ENCODE measurements at regions not wholly inside any gene's neighbourhood (a gene's known extent, or its start where the extent isn't known, plus 50 kb on each side); places are given as distances from the start of the nearest gene placed in this dataset.

- DNase-seq (ENCODE audit: low read depth in 1 of 2, low spot score in 1 of 2) = no peak
- in situ Hi-C loops (cut with HindIII; ENCODE audit: low pct_unique_long_range_greater_than_20kb, low sequenced_read_pairs) = no loop called here
- TF ChIP-seq JUND (IDR thresholded peaks at IDR 0.05; ENCODE audit: low read depth) = no peak
These were observed 128.9 kb downstream of the NXNL2 start for GRCh38 chr9:88663771-88664419.

DNA sequence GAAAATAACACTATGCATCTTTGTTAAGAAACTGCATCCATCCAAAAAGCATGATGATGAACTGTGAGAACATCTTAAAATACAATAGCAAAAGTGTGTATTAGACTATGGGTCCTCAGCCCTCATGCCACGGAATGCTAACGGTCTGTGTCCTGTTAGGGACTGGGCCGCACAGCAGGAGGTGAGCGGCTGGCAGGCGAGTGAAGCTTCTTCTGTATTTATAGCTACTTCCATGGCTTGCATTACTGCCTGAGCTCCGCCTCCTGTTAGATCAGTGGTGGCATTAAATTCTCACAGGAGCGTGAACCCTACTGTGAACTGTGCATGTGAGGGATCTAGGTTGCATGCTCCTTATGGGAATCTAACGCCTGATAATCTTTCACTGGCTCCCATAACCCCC lies 129.8 kb downstream of the NXNL2 start:
- no peak for DNase-seq (ENCODE audit: low read depth in 1 of 2, low spot score in 1 of 2)
- TF ChIP-seq JUND (IDR thresholded peaks at IDR 0.05; ENCODE audit: low read depth) = no peak
- in situ Hi-C loops (cut with HindIII; ENCODE audit: low pct_unique_long_range_greater_than_20kb, low sequenced_read_pairs) = no loop called here

GRCh38 chr9:88672874-88673689 lies 138.1 kb downstream of the NXNL2 start:
- no peak for TF ChIP-seq JUND (IDR thresholded peaks at IDR 0.05; ENCODE audit: low read depth)
- DNase-seq (ENCODE audit: low read depth in 1 of 2, low spot score in 1 of 2) = peak in 1 of 2 experiments; percentile 9
- in situ Hi-C loops (cut with HindIII; ENCODE audit: low pct_unique_long_range_greater_than_20kb, low sequenced_read_pairs) = no loop called here

GRCh38 chr9:88673886-88674285 lies 138.9 kb downstream of the NXNL2 start:
- in situ Hi-C loops (cut with HindIII; ENCODE audit: low pct_unique_long_range_greater_than_20kb, low sequenced_read_pairs) = no loop called here
- no peak for DNase-seq (ENCODE audit: low read depth in 1 of 2, low spot score in 1 of 2)
- no peak for TF ChIP-seq JUND (IDR thresholded peaks at IDR 0.05; ENCODE audit: low read depth)

- no peak for TF ChIP-seq JUND (IDR thresholded peaks at IDR 0.05; ENCODE audit: low read depth)
- in situ Hi-C loops (cut with HindIII; ENCODE audit: low pct_unique_long_range_greater_than_20kb, low sequenced_read_pairs) = no loop called here
- DNase-seq (ENCODE audit: low read depth in 1 of 2, low spot score in 1 of 2) = no peak
These were observed 141.7 kb downstream of the NXNL2 start for GRCh38 chr9:88676644-88677043.

DNA sequence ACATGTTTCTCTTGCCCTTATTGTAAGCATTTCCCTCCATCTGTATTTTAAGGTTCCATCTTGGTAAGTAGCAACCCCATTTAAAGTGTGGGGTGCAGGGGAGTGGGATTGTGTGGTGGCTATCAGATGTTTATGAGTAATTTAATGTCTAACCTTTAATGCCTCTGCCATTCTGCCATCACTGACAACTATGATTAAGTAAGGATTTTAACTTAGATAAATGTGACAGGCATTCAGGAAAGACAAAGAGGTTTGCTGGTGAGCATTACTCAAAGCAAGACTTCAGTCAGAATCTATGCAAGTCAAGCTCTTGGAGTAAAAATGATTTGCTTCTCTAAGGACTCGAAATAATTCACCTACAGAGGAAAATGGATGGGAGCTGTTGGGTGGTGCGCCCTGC lies 143.0 kb downstream of the NXNL2 start:
- TF ChIP-seq JUND (IDR thresholded peaks at IDR 0.05; ENCODE audit: low read depth) = no peak
- no peak for DNase-seq (ENCODE audit: low read depth in 1 of 2, low spot score in 1 of 2)
- in situ Hi-C loops (cut with HindIII; ENCODE audit: low pct_unique_long_range_greater_than_20kb, low sequenced_read_pairs) = no loop called here

- TF ChIP-seq JUND (IDR thresholded peaks at IDR 0.05; ENCODE audit: low read depth) = no peak
- no peak for DNase-seq (ENCODE audit: low read depth in 1 of 2, low spot score in 1 of 2)
- in situ Hi-C loops (cut with HindIII; ENCODE audit: low pct_unique_long_range_greater_than_20kb, low sequenced_read_pairs) = no loop called here
These were observed 143.5 kb downstream of the NXNL2 start for GRCh38 chr9:88678431-88678830.

DNA sequence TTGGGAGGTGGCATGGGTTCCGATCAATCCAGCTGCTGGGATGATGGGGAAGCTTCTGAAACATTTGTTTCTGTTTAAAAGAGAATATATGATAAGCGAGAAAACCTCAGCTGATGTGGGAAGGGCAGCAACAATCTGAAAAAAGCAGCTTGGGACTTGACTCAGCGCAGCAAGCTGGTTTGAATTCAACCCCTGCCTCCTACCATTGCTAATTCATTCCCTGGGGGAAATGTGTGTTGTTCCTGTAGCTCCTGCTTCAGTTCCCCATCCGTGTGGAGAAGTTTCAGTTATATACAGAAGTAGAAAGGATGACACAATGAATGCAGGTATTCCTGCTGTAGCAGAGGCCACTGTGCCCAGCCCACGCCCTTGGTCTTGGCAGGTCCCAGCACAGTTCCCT lies 145.1 kb downstream of the NXNL2 start:
- in situ Hi-C loops (cut with HindIII; ENCODE audit: low pct_unique_long_range_greater_than_20kb, low sequenced_read_pairs) = no loop called here
- DNase-seq (ENCODE audit: low read depth in 1 of 2, low spot score in 1 of 2) = no peak
- TF ChIP-seq JUND (IDR thresholded peaks at IDR 0.05; ENCODE audit: low read depth) = no peak

DNA sequence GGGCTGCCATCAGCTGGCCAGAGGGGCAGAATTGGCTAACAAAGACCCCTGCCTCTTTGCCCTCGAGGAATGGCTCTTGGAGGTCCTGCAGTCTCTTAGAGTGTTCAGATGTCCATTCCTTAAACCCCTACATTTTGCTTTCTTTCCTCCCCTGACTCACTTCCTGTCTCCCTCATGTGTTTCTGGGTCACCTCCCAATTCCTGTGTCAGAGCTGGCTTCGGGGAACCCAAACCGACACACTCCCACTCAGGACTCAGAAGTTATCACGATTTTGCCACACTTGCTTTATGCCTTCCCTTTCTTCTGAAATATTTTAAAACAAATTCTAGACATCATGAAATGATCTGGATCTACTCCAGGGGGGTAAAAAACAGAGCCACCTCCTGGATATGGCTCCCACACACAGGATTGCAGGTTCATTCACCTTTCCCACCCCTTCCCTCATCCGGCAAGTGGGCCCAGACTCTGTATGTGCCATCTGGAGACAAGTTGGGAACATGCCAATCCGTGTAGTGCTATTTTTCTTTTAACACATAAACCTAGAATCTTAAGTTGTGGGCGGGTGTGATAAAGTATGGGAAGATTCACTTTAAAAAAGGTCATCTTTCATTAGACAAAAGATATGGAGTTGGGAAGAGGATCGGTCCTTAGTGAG lies 145.7 kb downstream of the NXNL2 start:
- no peak for DNase-seq (ENCODE audit: low read depth in 1 of 2, low spot score in 1 of 2)

GRCh38 chr9:88681434-88681833 lies 146.5 kb downstream of the NXNL2 start:
- in situ Hi-C loops (cut with HindIII; ENCODE audit: low pct_unique_long_range_greater_than_20kb, low sequenced_read_pairs) = no loop called here
- TF ChIP-seq JUND (IDR thresholded peaks at IDR 0.05; ENCODE audit: low read depth) = no peak
- no peak for DNase-seq (ENCODE audit: low read depth in 1 of 2, low spot score in 1 of 2)

More for the DNA sequence above, 145.7 kb downstream of the NXNL2 start:
- in situ Hi-C loops (cut with HindIII; ENCODE audit: low pct_unique_long_range_greater_than_20kb, low sequenced_read_pairs) = no loop called here
- TF ChIP-seq JUND (IDR thresholded peaks at IDR 0.05; ENCODE audit: low read depth) = no peak

- DNase-seq (ENCODE audit: low read depth in 1 of 2, low spot score in 1 of 2) = no peak
- in situ Hi-C loops (cut with HindIII; ENCODE audit: low pct_unique_long_range_greater_than_20kb, low sequenced_read_pairs) = no loop called here
- no peak for TF ChIP-seq JUND (IDR thresholded peaks at IDR 0.05; ENCODE audit: low read depth)
These were observed 147.5 kb downstream of the NXNL2 start for GRCh38 chr9:88682431-88682831.

DNA sequence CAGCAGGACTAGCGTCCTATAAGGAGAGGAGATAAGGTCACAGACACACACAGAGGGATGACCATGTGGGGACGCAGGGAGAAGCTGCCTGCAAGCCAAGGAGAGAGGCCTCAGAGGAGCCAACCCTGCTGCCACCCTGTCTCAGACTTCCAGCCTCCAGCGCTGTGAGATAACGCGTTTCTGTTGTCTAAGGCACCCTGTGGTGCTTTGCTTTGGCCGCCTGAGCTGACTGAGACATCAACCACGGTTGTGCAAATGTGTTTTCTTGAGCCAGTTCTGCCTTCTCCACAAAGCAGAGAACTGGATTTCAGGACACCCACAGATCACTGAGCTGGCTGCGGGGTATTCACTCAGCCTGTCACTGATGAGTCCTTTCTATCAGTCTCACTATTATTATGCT lies 149.1 kb downstream of the NXNL2 start:
- in situ Hi-C loops (cut with HindIII; ENCODE audit: low pct_unique_long_range_greater_than_20kb, low sequenced_read_pairs) = no loop called here
- TF ChIP-seq JUND (IDR thresholded peaks at IDR 0.05; ENCODE audit: low read depth) = no peak

DNA sequence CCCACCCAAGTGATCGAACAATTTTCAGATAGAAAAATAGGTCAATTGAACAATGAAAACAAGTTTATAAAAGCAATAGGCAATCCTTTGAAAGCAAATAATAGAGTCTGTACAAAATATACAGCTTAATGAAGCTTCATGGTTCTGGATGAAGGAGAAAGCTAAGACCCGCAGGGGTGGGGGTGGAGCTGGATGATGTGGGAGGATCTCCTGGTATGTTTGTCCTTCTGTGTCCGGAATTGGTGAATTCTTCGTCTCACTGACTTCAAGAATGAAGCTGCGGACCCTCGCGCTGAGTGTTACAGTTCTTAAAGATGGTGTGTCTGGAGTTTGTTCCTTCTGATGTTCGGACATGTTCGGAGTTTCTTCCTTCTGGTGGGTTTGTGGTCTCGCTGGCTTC lies 149.9 kb downstream of the NXNL2 start:
- no peak for TF ChIP-seq JUND (IDR thresholded peaks at IDR 0.05; ENCODE audit: low read depth)
- DNase-seq (ENCODE audit: low read depth in 1 of 2, low spot score in 1 of 2) = no peak
- in situ Hi-C loops (cut with HindIII; ENCODE audit: low pct_unique_long_range_greater_than_20kb, low sequenced_read_pairs) = no loop called here

More for the DNA sequence above, 149.1 kb downstream of the NXNL2 start:
- no peak for DNase-seq (ENCODE audit: low read depth in 1 of 2, low spot score in 1 of 2)

All from T47D (cell line).